ENCODE measurements at regions not wholly inside any gene's neighbourhood (a gene's known extent, or its start where the extent isn't known, plus 50 kb on each side); places are given as distances from the start of the nearest gene placed in this dataset.

DNA sequence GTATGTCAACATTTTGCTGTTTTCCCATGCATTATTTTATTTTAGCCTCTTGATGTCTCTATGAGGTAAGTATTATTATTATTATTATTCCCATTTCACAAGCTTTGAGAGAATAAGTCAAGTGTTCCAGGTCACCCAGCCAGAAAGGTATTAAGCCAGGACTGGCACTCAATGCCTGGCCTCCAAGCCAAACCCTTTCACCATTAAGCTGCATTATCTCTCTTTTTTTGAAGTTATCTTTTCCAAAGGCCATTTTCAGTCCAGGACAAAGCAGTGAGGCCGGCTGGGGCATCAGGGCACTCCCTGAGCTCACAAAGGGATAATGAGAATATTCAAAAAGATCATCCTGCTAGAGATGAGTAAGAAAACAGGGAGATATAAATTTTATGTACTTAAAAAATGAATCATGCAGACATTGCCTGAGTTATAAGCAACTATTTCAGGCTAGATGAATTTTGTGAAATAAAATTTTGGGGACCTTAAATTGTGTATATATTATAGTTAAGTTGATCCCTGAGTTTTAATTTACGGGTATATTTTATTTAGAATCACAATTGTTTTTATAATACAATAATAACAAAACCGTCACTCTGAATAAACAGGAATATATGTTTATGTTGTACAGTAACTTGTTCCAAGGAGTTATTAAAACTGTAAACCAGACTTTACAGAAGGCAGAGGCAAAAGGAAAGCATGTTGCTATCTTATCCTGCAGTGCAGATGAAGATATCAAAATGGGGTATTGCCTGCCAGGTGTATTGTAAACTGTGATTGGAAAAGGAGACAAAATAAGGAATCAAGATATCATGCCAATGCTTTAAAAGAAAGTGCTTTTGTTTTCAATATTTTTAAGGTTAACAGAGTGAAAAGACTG lies 51.3 kb upstream of the CAV2 start:
- no peak for DNase-seq (ENCODE audit: low spot score)

DNA sequence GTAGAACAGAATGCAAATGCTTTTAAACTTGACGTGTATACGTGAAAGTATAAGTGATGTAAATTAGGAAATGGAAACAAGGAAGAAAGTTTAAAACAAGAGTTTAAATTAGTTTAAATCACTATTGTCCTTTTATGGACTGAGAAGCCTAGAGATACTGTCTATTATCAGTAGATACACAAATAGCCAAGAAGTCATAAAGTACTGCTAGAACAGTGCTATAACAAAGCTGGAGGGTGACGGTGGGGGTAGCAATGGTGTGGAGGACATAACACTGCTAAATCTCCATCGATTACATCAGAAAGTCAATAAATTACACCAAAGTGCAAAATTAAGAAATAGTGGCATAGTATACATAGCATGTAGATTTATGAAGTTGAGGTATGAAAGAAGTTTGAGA lies 50.1 kb upstream of the CAV2 start:
- no peak for DNase-seq (ENCODE audit: low spot score)

All from SW480 (cell line).